GM23338 (cell line): ENCODE measurements at regions not wholly inside any gene's neighbourhood (a gene's known extent, or its start where the extent isn't known, plus 50 kb on each side); places are given as distances from the start of the nearest gene placed in this dataset.

Experiments used
- ATAC-seq: fragments of 200-7000 bp; cut with Tn5 transposase; 3 replicates; pipeline ENCODE4 v1.9.1; 2020
- DNase-seq: peaks from one replicate; pipeline ENCODE4 v3.0.0-alpha.2; 2015; ENCODE audit warnings: low spot score
- H2AFZ ChIP-seq: fragments of 200-600 bp; sonication (generic); 2 replicates; pipeline ENCODE4 v1.8.0; 2016; ENCODE audit warnings: antibody characterized with exemption, mild to moderate bottlenecking, moderate library complexity
- H3F3A ChIP-seq: fragments of 200-600 bp; sonication (generic); replicated peaks from 2 replicates; pipeline ENCODE4 v1.8.0; 2017; ENCODE audit warnings: antibody characterized with exemption, mixed run types, low read depth
- H3K27ac ChIP-seq: fragments of 200-600 bp; sonication (generic); 2 replicates; pipeline ENCODE4 v1.6.1; 2016; ENCODE audit warnings: low read depth
- H3K27me3 ChIP-seq: fragments of 200-600 bp; sonication (generic); 2 replicates; pipeline ENCODE4 v1.8.0; 2016; ENCODE audit warnings: mild to moderate bottlenecking, mixed run types, moderate library complexity; ENCODE audit not compliant: insufficient read depth
- H3K36me3 ChIP-seq: fragments of 200-600 bp; sonication (generic); 2 replicates; pipeline ENCODE4 v1.8.0; 2016; ENCODE audit warnings: mild to moderate bottlenecking; ENCODE audit not compliant: insufficient read depth
- H3K4me1 ChIP-seq: fragments of 200-600 bp; sonication (generic); 2 replicates; pipeline ENCODE4 v1.8.0; 2016; ENCODE audit warnings: mild to moderate bottlenecking, moderate library complexity; ENCODE audit not compliant: insufficient read depth
- H3K4me2 ChIP-seq: fragments of 200-600 bp; sonication (generic); 2 replicates; pipeline ENCODE4 v1.7.1; 2017; ENCODE audit warnings: mixed run types
- H3K4me3 ChIP-seq: fragments of 200-600 bp; sonication (generic); 2 replicates; pipeline ENCODE4 v1.6.1; 2016; ENCODE audit warnings: mixed run types
- H3K79me2 ChIP-seq: fragments of 200-600 bp; sonication (generic); replicated peaks from 2 replicates; pipeline ENCODE4 v1.8.0; 2017; ENCODE audit warnings: mild to moderate bottlenecking; ENCODE audit not compliant: insufficient read depth
- H3K9me2 ChIP-seq: fragments of 200-600 bp; sonication (generic); 2 replicates; pipeline ENCODE4 v1.8.0; 2017; ENCODE audit not compliant: insufficient read depth
- H4K20me1 ChIP-seq: fragments of 200-600 bp; sonication (generic); replicated peaks from 2 replicates; pipeline ENCODE4 v1.8.0; 2017; ENCODE audit warnings: mild to moderate bottlenecking; ENCODE audit not compliant: insufficient read depth
- H3K27ac Mint-ChIP-seq: 2 replicates; pipeline ENCODE4 v1.8.0; 2020; ENCODE audit warnings: inconsistent platforms, mild to moderate bottlenecking, moderate library complexity, mixed read lengths
- H3K27me3 Mint-ChIP-seq: 3 replicates; pipeline ENCODE4 v1.8.0; 2022; ENCODE audit warnings: low read depth, mild to moderate bottlenecking, moderate library complexity, mixed read lengths, inconsistent platforms; ENCODE audit not compliant: insufficient read depth, poor library complexity
- H3K36me3 Mint-ChIP-seq: 3 replicates; pipeline ENCODE4 v1.8.0; 2021; ENCODE audit warnings: low read depth, mild to moderate bottlenecking, inconsistent platforms, moderate library complexity, mixed read lengths
- H3K4me1 Mint-ChIP-seq: 3 replicates; pipeline ENCODE4 v1.8.0; 2020; ENCODE audit warnings: mild to moderate bottlenecking, inconsistent platforms, mixed read lengths
- H3K4me3 Mint-ChIP-seq: 3 replicates; pipeline ENCODE4 v1.8.0; 2021; ENCODE audit warnings: moderate library complexity, mild to moderate bottlenecking, inconsistent platforms, mixed read lengths
- H3K9me3 Mint-ChIP-seq: 3 replicates; pipeline ENCODE4 v1.8.0; 2020; ENCODE audit warnings: moderate library complexity, mild to moderate bottlenecking, inconsistent platforms, mixed read lengths
- CREB1 ChIP-seq: fragments of 250-450 bp; sonication (Bioruptor Pico); IDR thresholded peaks from 2 replicates; pipeline ENCODE4 v1.5.0; 2020; ENCODE audit warnings: low read depth, mild to moderate bottlenecking, moderate library complexity
- CTCF ChIP-seq, 2 experiments: fragments of 200-600 bp in 1 of 2; sonication (generic) in 1 of 2; conservative IDR thresholded peaks; 2 replicates each; pipeline versions ENCODE4 v1.5.1 to v1.6.1; 2016 to 2017; ENCODE audit warnings: antibody characterized with exemption in 2 of 2, low read depth in 2 of 2, mild to moderate bottlenecking in 2 of 2, moderate library complexity in 1 of 2
- EZH2 ChIP-seq: fragments of 200-600 bp; sonication (generic); IDR thresholded peaks from one replicate; pipeline ENCODE4 v1.8.0; 2017; ENCODE audit warnings: antibody characterized with exemption, mild to moderate bottlenecking, low read depth; ENCODE audit not compliant: unreplicated experiment
- EZH2phosphoT487 ChIP-seq: fragments of 200-600 bp; sonication (generic); IDR thresholded peaks from one replicate; pipeline ENCODE4 v1.8.1; 2018; ENCODE audit warnings: antibody characterized with exemption; ENCODE audit not compliant: unreplicated experiment
- JUNB ChIP-seq: IDR thresholded peaks from one replicate; pipeline ENCODE4 v1.6.1; 2016; ENCODE audit warnings: antibody characterized with exemption; ENCODE audit not compliant: unreplicated experiment
- NANOG ChIP-seq: IDR thresholded peaks from 2 replicates; pipeline ENCODE4 v1.6.1; 2016; ENCODE audit warnings: antibody characterized with exemption, borderline replicate concordance
- POLR2AphosphoS5 ChIP-seq: IDR thresholded peaks from 2 replicates; pipeline ENCODE4 v1.6.1; 2016; ENCODE audit warnings: antibody characterized with exemption, low read depth
- REST ChIP-seq: IDR thresholded peaks from one replicate; pipeline ENCODE4 v1.6.1; 2018; ENCODE audit warnings: antibody characterized with exemption; ENCODE audit not compliant: unreplicated experiment
- STAT1 ChIP-seq: IDR thresholded peaks from one replicate; pipeline ENCODE4 v1.6.1; 2016; ENCODE audit warnings: antibody characterized with exemption; ENCODE audit not compliant: unreplicated experiment
- ZNF114 ChIP-seq: fragments of 250-450 bp; sonication (Bioruptor Pico); IDR thresholded peaks from 2 replicates; pipeline ENCODE4 v1.5.0; 2020; ENCODE audit warnings: mild to moderate bottlenecking, moderate library complexity
- ZNF331 ChIP-seq: fragments of 250-450 bp; sonication (Bioruptor Pico); IDR thresholded peaks from 2 replicates; pipeline ENCODE4 v1.5.0; 2020; ENCODE audit warnings: low read depth, mild to moderate bottlenecking, moderate library complexity
- ZNF462 ChIP-seq: fragments of 250-450 bp; sonication (Bioruptor Pico); IDR thresholded peaks from 2 replicates; pipeline ENCODE4 v1.5.0; 2020; ENCODE audit warnings: mild to moderate bottlenecking, moderate library complexity

- Histone ChIP-seq H2AFZ (no peak overlapping the region), H3F3A (no peaks in the 10 kb centered on the region), H3K36me3 (no peaks in the 10 kb centered on the region), H4K20me1 (no peaks in the 10 kb centered on the region), H3K4me1 (peaks cover 6% of the 10 kb centered on the region), H3K4me3 (no peak overlapping the region), H3K27me3 (no peaks in the 10 kb centered on the region), H3K9me2 (peaks cover 18% of the 10 kb centered on the region), H3K79me2 (no peaks in the 10 kb centered on the region), H3K27ac (no peak overlapping the region), H3K4me2 (no peak overlapping the region)
- Mint-ChIP-seq H3K36me3 (no peaks in the 10 kb centered on the region), H3K4me1 (peaks cover 11% of the 10 kb centered on the region), H3K27ac (no peak overlapping the region), H3K9me3 (no peaks in the 10 kb centered on the region), H3K4me3 (no peak overlapping the region), H3K27me3 (peaks cover 1% of the 10 kb centered on the region)
- ATAC-seq (no peak), DNase-seq (no peak)
- TF ChIP-seq EZH2 (no peak), ZNF331 (CRISPR knock-in tag) (no peak), NANOG (no peak), ZNF114 (CRISPR knock-in tag) (no peak), CTCF (conservative IDR thresholded peaks at IDR 0.05; ENCODE audit: low read depth in 2 of 2) (no peak), JUNB (no peak), REST (no peak), CREB1 (CRISPR knock-in tag) (no peak), EZH2phosphoT487 (no peak), STAT1 (no peak), ZNF462 (CRISPR knock-in tag) (no peak), POLR2AphosphoS5 (no peak)
Observed at GRCh38 chr2:207304761-207305160, 139.0 kb upstream of the KLF7 start.
